Upper lobe of left lung (tissue), 4 donors: ENCODE measurements at regions not wholly inside any gene's neighbourhood (a gene's known extent, or its start where the extent isn't known, plus 50 kb on each side); places are given as distances from the start of the nearest gene placed in this dataset.

Source experiments
- CTCF ChIP-seq, 6 experiments: fragments of 450-650 bp in 4 of 6; fragments of 200-600 bp in 2 of 6; sonication (generic) in 2 of 6; IDR thresholded peaks; one replicate each; pipeline ENCODE4 v1.5.1; 2016 to 2019; ENCODE audit warnings: antibody characterized with exemption in 6 of 6
- POLR2AphosphoS5 ChIP-seq, 2 donors: sonication (generic); formaldehyde crosslinking; IDR thresholded peaks; one replicate each; pipeline ENCODE4 v1.5.1; 2017; ENCODE audit warnings: antibody characterized with exemption in 2 of 2

GRCh38 chr7:45256309-45256708, 98.7 kb downstream of the RAMP3 start:
- TF ChIP-seq POLR2AphosphoS5 (IDR thresholded peaks at IDR 0.05) (no peak), CTCF (IDR thresholded peaks at IDR 0.05) (no peak)
